Caco-2 (cell line): ENCODE measurements at regions not wholly inside any gene's neighbourhood (a gene's known extent, or its start where the extent isn't known, plus 50 kb on each side); places are given as distances from the start of the nearest gene placed in this dataset.

Experiments
- BruUV-seq: library from RNA; stranded (reverse); fragments of 400-500 nt; replicated peaks from 2 replicates; lab custom pipeline; 2021; lab: Mats Ljungman, UMichigan
- CTCF ChIA-PET: fragments of 300-600 bp; sonication (Branson Sonifier 250); formaldehyde crosslinking; loops from one replicate; lab custom pipeline; 2022; ENCODE audit warnings: antibody characterized with exemption; lab: Charles Lee
- POLR2A ChIA-PET: fragments of 300-600 bp; sonication (Branson Sonifier 250); formaldehyde crosslinking; loops from one replicate; lab custom pipeline; 2022; ENCODE audit warnings: antibody characterized with exemption; lab: Charles Lee
- DNase-seq, 2 experiments: peaks; one replicate each; pipeline versions ENCODE4 v3.0.0 to v3.0.0-alpha.2; 2020 to 2022
- H3K27me3 ChIP-seq: replicated peaks from 2 replicates; pipeline ENCODE4 v1.6.0; 2011; ENCODE audit warnings: low read length; ENCODE audit not compliant: control insufficient read depth, insufficient read depth
- H3K36me3 ChIP-seq: 2 replicates; pipeline ENCODE4 v1.5.1; 2011; ENCODE audit warnings: low read length; ENCODE audit not compliant: control insufficient read depth, insufficient read depth
- H3K4me1 ChIP-seq: fragments of 250-450 bp; sonication (Bioruptor Pico); 2 replicates; pipeline ENCODE4 v1.5.1; 2020; ENCODE audit warnings: mild to moderate bottlenecking
- H3K4me3 ChIP-seq: 2 replicates; pipeline ENCODE4 v1.5.1; 2011; ENCODE audit warnings: low read depth, mild to moderate bottlenecking, control low read depth, low read length
- H3K9me3 ChIP-seq: fragments of 250-450 bp; sonication (Bioruptor Pico); 2 replicates; pipeline ENCODE4 v1.5.1; 2020; ENCODE audit warnings: mild to moderate bottlenecking, moderate library complexity
- H3K27ac Mint-ChIP-seq: one replicate; pipeline ENCODE4 v1.8.0; 2022; ENCODE audit warnings: mixed read lengths; ENCODE audit not compliant: unreplicated experiment
- H3K27me3 Mint-ChIP-seq: one replicate; pipeline ENCODE4 v1.8.0; 2022; ENCODE audit warnings: mixed read lengths; ENCODE audit not compliant: insufficient read depth, unreplicated experiment
- H3K36me3 Mint-ChIP-seq: one replicate; pipeline ENCODE4 v1.8.0; 2022; ENCODE audit warnings: mild to moderate bottlenecking, mixed read lengths; ENCODE audit not compliant: insufficient read depth, unreplicated experiment
- H3K4me1 Mint-ChIP-seq: one replicate; pipeline ENCODE4 v1.8.0; 2022; ENCODE audit warnings: low read depth, mixed read lengths; ENCODE audit not compliant: unreplicated experiment
- H3K4me3 Mint-ChIP-seq: one replicate; pipeline ENCODE4 v1.8.0; 2022; ENCODE audit warnings: mild to moderate bottlenecking, moderate library complexity, mixed read lengths; ENCODE audit not compliant: unreplicated experiment
- H3K9me3 Mint-ChIP-seq: one replicate; pipeline ENCODE4 v1.8.0; 2022; ENCODE audit warnings: mixed read lengths; ENCODE audit not compliant: unreplicated experiment
- intact Hi-C: fragments of 100-400 bp; cut with micrococcal nuclease; formaldehyde crosslinking; loops from one replicate; pipeline ENCODE4 v1.10.0; 2022; ENCODE audit not compliant: unreplicated experiment
- TF ChIP-seq, protein P1 (sequence below), 2 experiments: fragments of 200-600 bp in 1 of 2; IDR thresholded peaks; 1 replicate in 1 of 2; 2 replicates in 1 of 2; pipeline versions ENCODE4 v1.5.1 to v1.8.0; 2011 to 2022; ENCODE audit warnings: antibody characterized with exemption in 1 of 2, control low read depth in 1 of 2, inconsistent platforms in 1 of 2, low read depth in 1 of 2, low read length in 1 of 2, mild to moderate bottlenecking in 1 of 2, moderate library complexity in 1 of 2; ENCODE audit not compliant: insufficient read depth in 1 of 2, severe bottlenecking in 1 of 2, unreplicated experiment in 1 of 2

GRCh38 chr16:85428168-85428898 is 184.8 kb upstream of the GSE1 start:
- peak; percentile 48 to 54 for DNase-seq
- Histone ChIP-seq H3K4me3 (no peak overlapping the region), H3K4me1 (peaks cover 8% of the 10 kb centered on the region), H3K36me3 (no peaks in the 10 kb centered on the region; the same call in 1 of the 2 replicates), H3K27me3 (no peaks in the 10 kb centered on the region), H3K9me3 (no peaks in the 10 kb centered on the region)
- POLR2A ChIA-PET = no interaction called here
- TF ChIP-seq, protein P1, sequence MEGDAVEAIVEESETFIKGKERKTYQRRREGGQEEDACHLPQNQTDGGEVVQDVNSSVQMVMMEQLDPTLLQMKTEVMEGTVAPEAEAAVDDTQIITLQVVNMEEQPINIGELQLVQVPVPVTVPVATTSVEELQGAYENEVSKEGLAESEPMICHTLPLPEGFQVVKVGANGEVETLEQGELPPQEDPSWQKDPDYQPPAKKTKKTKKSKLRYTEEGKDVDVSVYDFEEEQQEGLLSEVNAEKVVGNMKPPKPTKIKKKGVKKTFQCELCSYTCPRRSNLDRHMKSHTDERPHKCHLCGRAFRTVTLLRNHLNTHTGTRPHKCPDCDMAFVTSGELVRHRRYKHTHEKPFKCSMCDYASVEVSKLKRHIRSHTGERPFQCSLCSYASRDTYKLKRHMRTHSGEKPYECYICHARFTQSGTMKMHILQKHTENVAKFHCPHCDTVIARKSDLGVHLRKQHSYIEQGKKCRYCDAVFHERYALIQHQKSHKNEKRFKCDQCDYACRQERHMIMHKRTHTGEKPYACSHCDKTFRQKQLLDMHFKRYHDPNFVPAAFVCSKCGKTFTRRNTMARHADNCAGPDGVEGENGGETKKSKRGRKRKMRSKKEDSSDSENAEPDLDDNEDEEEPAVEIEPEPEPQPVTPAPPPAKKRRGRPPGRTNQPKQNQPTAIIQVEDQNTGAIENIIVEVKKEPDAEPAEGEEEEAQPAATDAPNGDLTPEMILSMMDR (IDR thresholded peaks at IDR 0.05; ENCODE audit: insufficient read depth in 1 of 2, low read depth in 1 of 2, low read length in 1 of 2, severe bottlenecking in 1 of 2, unreplicated experiment in 1 of 2) = peak; percentile 47
- H3K27ac Mint-ChIP-seq = no peak overlapping the region
- intact Hi-C loops = no loop called here
- no peaks in the 10 kb centered on the region for H3K9me3 Mint-ChIP-seq
- H3K27me3 Mint-ChIP-seq = no peaks in the 10 kb centered on the region
- CTCF ChIA-PET = interaction anchor here (0.8 to 2.2 kb wide), 4 partner anchors 8 to 125 kb away, joined by 3 to 8 read pairs (median 6); no protein-coding TSS in a partner anchor
- no peak overlapping the region for H3K4me3 Mint-ChIP-seq
- H3K36me3 Mint-ChIP-seq = no peaks in the 10 kb centered on the region
- no TSS peak for BruUV-seq
- H3K4me1 Mint-ChIP-seq = peaks cover 15% of the 10 kb centered on the region

DNA sequence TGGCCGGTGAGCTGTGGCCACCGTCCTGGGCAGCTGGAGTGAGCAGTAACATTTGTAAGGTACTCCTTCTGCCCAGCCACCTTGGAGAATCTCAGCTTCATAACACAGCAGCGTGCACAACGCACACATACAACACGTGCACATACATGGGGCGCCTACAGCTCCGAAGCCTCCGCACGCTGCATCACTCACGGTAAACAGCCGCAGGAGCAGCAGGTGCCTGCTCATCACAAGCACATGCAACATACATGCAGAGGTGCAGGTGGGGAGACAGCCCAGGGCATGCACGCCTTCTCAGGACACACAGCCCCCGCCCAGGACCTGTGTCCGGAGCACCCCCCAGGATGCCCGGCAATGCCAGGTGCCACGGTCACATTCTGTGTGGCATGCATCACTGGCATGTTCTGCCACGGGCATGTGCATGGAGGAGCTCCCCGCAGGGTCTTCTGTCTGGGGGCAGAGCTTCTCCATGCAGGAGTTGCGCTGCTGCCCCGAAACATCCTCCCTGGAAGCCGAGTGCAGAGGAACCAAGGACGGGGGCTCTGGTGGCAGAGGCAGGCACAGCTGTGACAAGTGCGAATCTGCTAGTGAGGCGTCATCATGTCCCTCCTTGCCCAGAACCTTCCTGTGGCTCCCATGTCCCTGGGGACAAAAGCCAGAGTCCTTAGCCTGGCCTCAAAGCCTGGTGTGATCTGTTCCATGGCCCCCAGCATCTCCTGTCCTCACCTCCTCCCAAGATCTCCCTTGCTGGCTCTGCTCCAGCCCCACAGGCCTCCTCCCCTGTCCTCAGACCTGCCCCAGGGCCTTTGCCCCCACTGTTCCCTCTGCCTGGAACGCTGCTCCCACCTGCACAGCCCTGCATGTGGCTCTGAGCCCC is 184.0 kb upstream of the GSE1 start:
- BruUV-seq = no TSS peak
- H3K4me1 ChIP-seq = 0 out of 2 replicates have a peak, but pooled peaks cover under 1% of the 10 kb centered on the region
- H3K4me1 Mint-ChIP-seq = peaks cover 7% of the 10 kb centered on the region
- no peaks in the 10 kb centered on the region for H3K36me3 Mint-ChIP-seq
- no peaks in the 10 kb centered on the region; the same call in 1 of the 2 replicates for H3K36me3 ChIP-seq
- no peaks in the 10 kb centered on the region for H3K27me3 ChIP-seq
- H3K9me3 Mint-ChIP-seq = no peaks in the 10 kb centered on the region
- H3K4me3 Mint-ChIP-seq = no peak overlapping the region
- TF ChIP-seq, protein P1 (IDR thresholded peaks at IDR 0.05; ENCODE audit: insufficient read depth in 1 of 2, low read depth in 1 of 2, low read length in 1 of 2, severe bottlenecking in 1 of 2, unreplicated experiment in 1 of 2) = no peak
- intact Hi-C loops = no loop called here
- no peak overlapping the region for H3K4me3 ChIP-seq
- ChIA-PET CTCF (interaction anchor here (1.1 to 2.2 kb wide), 3 partner anchors 7 to 124 kb away, joined by 3 to 8 read pairs (median 8); no protein-coding TSS in a partner anchor), POLR2A (no interaction called here)
- no peaks in the 10 kb centered on the region for H3K9me3 ChIP-seq
- H3K27ac Mint-ChIP-seq = peak overlapping the region; percentile 5
- peak; percentile 21 to 33 for DNase-seq
- H3K27me3 Mint-ChIP-seq = no peaks in the 10 kb centered on the region
